Inflammatory macrophage (primary cell): ENCODE measurements at regions not wholly inside any gene's neighbourhood (a gene's known extent, or its start where the extent isn't known, plus 50 kb on each side); places are given as distances from the start of the nearest gene placed in this dataset.

ENCODE experiments used
- DNase-seq, 2 donors: peaks; one replicate each; pipeline ENCODE4 v3.0.0-alpha.2; 2020 to 2022

GRCh38 chr18:46413684-46414083 lies 243.3 kb downstream of the LOXHD1 start:
- DNase-seq, result no peak

GRCh38 chr18:46414863-46415262 lies 242.2 kb downstream of the LOXHD1 start:
- DNase-seq, result no peak

GRCh38 chr18:46415532-46416252 lies 241.3 kb downstream of the LOXHD1 start:
- no peak for DNase-seq

GRCh38 chr18:46416706-46417638 lies 240.0 kb downstream of the LOXHD1 start:
- DNase-seq, result no peak

- DNase-seq, result no peak
Observed at GRCh38 chr18:46418663-46419260, 238.3 kb downstream of the LOXHD1 start.

- DNase-seq, result no peak
Observed at GRCh38 chr18:46419391-46420141, 237.5 kb downstream of the LOXHD1 start.

GRCh38 chr18:46421973-46422551 lies 235.0 kb downstream of the LOXHD1 start:
- no peak for DNase-seq

- no peak for DNase-seq
Observed at GRCh38 chr18:46422552-46423055, 234.4 kb downstream of the LOXHD1 start.

- DNase-seq, result no peak
Observed at GRCh38 chr18:46423226-46423805, 233.7 kb downstream of the LOXHD1 start.

- DNase-seq, result no peak
Observed at GRCh38 chr18:46424898-46425297, 232.1 kb downstream of the LOXHD1 start.

- no peak for DNase-seq
Observed at GRCh38 chr18:46425511-46425910, 231.5 kb downstream of the LOXHD1 start.

- DNase-seq, result no peak
Observed at GRCh38 chr18:46426021-46426678, 230.9 kb downstream of the LOXHD1 start.

GRCh38 chr18:46426679-46427047 lies 230.4 kb downstream of the LOXHD1 start:
- no peak for DNase-seq
